SK-N-SH (cell line): ENCODE measurements at regions not wholly inside any gene's neighbourhood (a gene's known extent, or its start where the extent isn't known, plus 50 kb on each side); places are given as distances from the start of the nearest gene placed in this dataset.

Experiments
- CHD2 ChIP-seq: fragments of 150-350 bp; IDR thresholded peaks from 2 replicates; pipeline ENCODE4 v1.6.1; 2018; ENCODE audit warnings: low read length; ENCODE audit not compliant: partially characterized antibody
- CTCF ChIP-seq: fragments of 200-600 bp; sonication (generic); IDR thresholded peaks from 2 replicates; pipeline ENCODE4 v1.6.1; 2017; ENCODE audit warnings: antibody characterized with exemption, mild to moderate bottlenecking, moderate library complexity
- GATA2 ChIP-seq: sonication (generic); formaldehyde crosslinking; IDR thresholded peaks from 2 replicates; pipeline ENCODE4 v1.5.0; 2020; ENCODE audit warnings: mild to moderate bottlenecking, missing genetic modification reagents
- MXI1 ChIP-seq: IDR thresholded peaks from 2 replicates; pipeline ENCODE4 v1.6.1; 2012; ENCODE audit warnings: mild to moderate bottlenecking, low read depth, low read length, improper control_type of control experiment
- POLR2AphosphoS5 ChIP-seq: IDR thresholded peaks from 2 replicates; pipeline ENCODE4 v1.6.1; 2012; ENCODE audit warnings: low read depth, low read length
- RAD21 ChIP-seq: IDR thresholded peaks from 2 replicates; pipeline ENCODE4 v1.6.1; 2012; ENCODE audit warnings: mild to moderate bottlenecking, low read length
- SMC3 ChIP-seq: IDR thresholded peaks from 2 replicates; pipeline ENCODE4 v1.6.1; 2012; ENCODE audit warnings: low read depth, low read length, improper control_type of control experiment
- TAF1 ChIP-seq: IDR thresholded peaks from 2 replicates; pipeline ENCODE4 v1.6.1; 2012; ENCODE audit warnings: low read depth, mild to moderate bottlenecking, low read length, moderate library complexity, borderline replicate concordance
- USF1 ChIP-seq: IDR thresholded peaks from 2 replicates; pipeline ENCODE4 v1.4.0; 2012; ENCODE audit warnings: low read depth, borderline replicate concordance
- YY1 ChIP-seq: IDR thresholded peaks from 2 replicates; pipeline ENCODE4 v1.4.0; 2012; ENCODE audit warnings: low read depth, mild to moderate bottlenecking
- ZBTB33 ChIP-seq: IDR thresholded peaks from 2 replicates; pipeline ENCODE4 v1.4.0; 2012; ENCODE audit warnings: low read depth, borderline replicate concordance

- TF ChIP-seq CTCF (no peak), RAD21 (no peak), CHD2 (no peak), GATA2 (CRISPR knock-in tag) (no peak), TAF1 (no peak), USF1 (no peak), MXI1 (no peak), YY1 (no peak), ZBTB33 (no peak), SMC3 (no peak), POLR2AphosphoS5 (no peak)
Measured at GRCh38 chr16:47865337-47865855, 290.4 kb downstream of the ABCC12 start.
